GM23338 (cell line): ENCODE measurements at regions not wholly inside any gene's neighbourhood (a gene's known extent, or its start where the extent isn't known, plus 50 kb on each side); places are given as distances from the start of the nearest gene placed in this dataset.

Source experiments
- CTCF ChIP-seq, 2 experiments: fragments of 200-600 bp in 1 of 2; sonication (generic) in 1 of 2; conservative IDR thresholded peaks; 2 replicates each; pipeline versions ENCODE4 v1.5.1 to v1.6.1; 2016 to 2017; ENCODE audit warnings: antibody characterized with exemption in 2 of 2, low read depth in 2 of 2, mild to moderate bottlenecking in 2 of 2, moderate library complexity in 1 of 2
- EZH2phosphoT487 ChIP-seq: fragments of 200-600 bp; sonication (generic); IDR thresholded peaks from one replicate; pipeline ENCODE4 v1.8.1; 2018; ENCODE audit warnings: antibody characterized with exemption; ENCODE audit not compliant: unreplicated experiment
- TF ChIP-seq, protein P1 (sequence below): IDR thresholded peaks from one replicate; pipeline ENCODE4 v1.6.1; 2018; ENCODE audit warnings: antibody characterized with exemption; ENCODE audit not compliant: unreplicated experiment

DNA sequence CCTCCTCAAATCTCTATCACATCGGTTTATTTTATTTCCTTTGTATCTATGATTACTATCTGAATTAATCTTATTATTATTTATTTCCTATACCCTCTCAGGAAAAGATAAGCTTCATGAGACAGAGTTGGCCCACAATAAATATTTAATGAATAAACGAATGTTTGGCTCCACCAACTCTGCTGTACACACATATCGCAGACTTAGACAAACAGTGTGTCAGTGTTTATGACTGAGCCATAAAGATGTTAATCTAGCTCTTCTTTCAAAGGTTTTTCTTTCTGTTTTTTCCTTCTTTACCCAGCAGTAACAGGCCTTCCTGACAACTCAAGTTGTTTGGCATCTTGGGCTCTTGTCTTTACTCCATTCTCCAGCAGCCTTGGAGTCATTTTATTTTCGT lies 329.5 kb downstream of the CDH2 start:
- TF ChIP-seq CTCF (conservative IDR thresholded peaks at IDR 0.05; ENCODE audit: low read depth in 2 of 2): no peak
- no peak for TF ChIP-seq EZH2phosphoT487
- TF ChIP-seq, protein P1, sequence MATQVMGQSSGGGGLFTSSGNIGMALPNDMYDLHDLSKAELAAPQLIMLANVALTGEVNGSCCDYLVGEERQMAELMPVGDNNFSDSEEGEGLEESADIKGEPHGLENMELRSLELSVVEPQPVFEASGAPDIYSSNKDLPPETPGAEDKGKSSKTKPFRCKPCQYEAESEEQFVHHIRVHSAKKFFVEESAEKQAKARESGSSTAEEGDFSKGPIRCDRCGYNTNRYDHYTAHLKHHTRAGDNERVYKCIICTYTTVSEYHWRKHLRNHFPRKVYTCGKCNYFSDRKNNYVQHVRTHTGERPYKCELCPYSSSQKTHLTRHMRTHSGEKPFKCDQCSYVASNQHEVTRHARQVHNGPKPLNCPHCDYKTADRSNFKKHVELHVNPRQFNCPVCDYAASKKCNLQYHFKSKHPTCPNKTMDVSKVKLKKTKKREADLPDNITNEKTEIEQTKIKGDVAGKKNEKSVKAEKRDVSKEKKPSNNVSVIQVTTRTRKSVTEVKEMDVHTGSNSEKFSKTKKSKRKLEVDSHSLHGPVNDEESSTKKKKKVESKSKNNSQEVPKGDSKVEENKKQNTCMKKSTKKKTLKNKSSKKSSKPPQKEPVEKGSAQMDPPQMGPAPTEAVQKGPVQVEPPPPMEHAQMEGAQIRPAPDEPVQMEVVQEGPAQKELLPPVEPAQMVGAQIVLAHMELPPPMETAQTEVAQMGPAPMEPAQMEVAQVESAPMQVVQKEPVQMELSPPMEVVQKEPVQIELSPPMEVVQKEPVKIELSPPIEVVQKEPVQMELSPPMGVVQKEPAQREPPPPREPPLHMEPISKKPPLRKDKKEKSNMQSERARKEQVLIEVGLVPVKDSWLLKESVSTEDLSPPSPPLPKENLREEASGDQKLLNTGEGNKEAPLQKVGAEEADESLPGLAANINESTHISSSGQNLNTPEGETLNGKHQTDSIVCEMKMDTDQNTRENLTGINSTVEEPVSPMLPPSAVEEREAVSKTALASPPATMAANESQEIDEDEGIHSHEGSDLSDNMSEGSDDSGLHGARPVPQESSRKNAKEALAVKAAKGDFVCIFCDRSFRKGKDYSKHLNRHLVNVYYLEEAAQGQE: no peak
